CD4-positive, alpha-beta T cell treated with Interleukin-12 subunit alpha and Interleukin-12 subunit beta, for 1 hour (primary cell): ENCODE measurements at regions not wholly inside any gene's neighbourhood (a gene's known extent, or its start where the extent isn't known, plus 50 kb on each side); places are given as distances from the start of the nearest gene placed in this dataset.

Experiments
- DNase-seq: peaks from one replicate; pipeline ENCODE4 v3.0.0-alpha.2; 2020

- DNase-seq: no peak
These were observed 91.6 kb downstream of the ZC3H11B start for GRCh38 chr1:219521325-219521724.

- DNase-seq: no peak
These were observed 92.7 kb downstream of the ZC3H11B start for GRCh38 chr1:219520241-219520640.

GRCh38 chr1:219518907-219519248, 94.0 kb downstream of the ZC3H11B start:
- no peak for DNase-seq

GRCh38 chr1:219518168-219518906, 94.6 kb downstream of the ZC3H11B start:
- DNase-seq: no peak

GRCh38 chr1:219517031-219517430, 95.9 kb downstream of the ZC3H11B start:
- no peak for DNase-seq

- no peak for DNase-seq
These were observed 98.2 kb downstream of the ZC3H11B start for GRCh38 chr1:219514728-219515127.

- DNase-seq: no peak
These were observed 105.5 kb downstream of the ZC3H11B start for GRCh38 chr1:219507437-219507836.

GRCh38 chr1:219506936-219507335, 106.0 kb downstream of the ZC3H11B start:
- no peak for DNase-seq

- DNase-seq: no peak
These were observed 106.4 kb downstream of the ZC3H11B start for GRCh38 chr1:219506473-219506899.

- DNase-seq: no peak
These were observed 107.0 kb downstream of the ZC3H11B start for GRCh38 chr1:219505886-219506285.

- no peak for DNase-seq
These were observed 109.3 kb downstream of the ZC3H11B start for GRCh38 chr1:219503604-219504003.

GRCh38 chr1:219500327-219500897, 112.5 kb downstream of the ZC3H11B start:
- DNase-seq: no peak

- DNase-seq: no peak
These were observed 114.2 kb downstream of the ZC3H11B start for GRCh38 chr1:219498666-219499065.

GRCh38 chr1:219495737-219496408, 117.0 kb downstream of the ZC3H11B start:
- DNase-seq: no peak

- no peak for DNase-seq
These were observed 120.2 kb downstream of the ZC3H11B start for GRCh38 chr1:219492717-219493116.

- no peak for DNase-seq
These were observed 122.3 kb downstream of the ZC3H11B start for GRCh38 chr1:219490566-219490965.

- DNase-seq: no peak
These were observed 123.3 kb downstream of the ZC3H11B start for GRCh38 chr1:219489636-219490035.

- DNase-seq: no peak
These were observed 124.6 kb downstream of the ZC3H11B start for GRCh38 chr1:219488275-219488674.

GRCh38 chr1:219483530-219483929, 129.4 kb downstream of the ZC3H11B start:
- no peak for DNase-seq

- no peak for DNase-seq
These were observed 132.9 kb downstream of the ZC3H11B start for GRCh38 chr1:219480011-219480410.

GRCh38 chr1:219478811-219479210, 134.1 kb downstream of the ZC3H11B start:
- no peak for DNase-seq

- DNase-seq: no peak
These were observed 135.0 kb downstream of the ZC3H11B start for GRCh38 chr1:219477861-219478260.

- no peak for DNase-seq
These were observed 136.2 kb downstream of the ZC3H11B start for GRCh38 chr1:219476716-219477115.

- no peak for DNase-seq
These were observed 136.8 kb downstream of the ZC3H11B start for GRCh38 chr1:219476116-219476515.
